ENCODE measurements at regions not wholly inside any gene's neighbourhood (a gene's known extent, or its start where the extent isn't known, plus 50 kb on each side); places are given as distances from the start of the nearest gene placed in this dataset.

DNA sequence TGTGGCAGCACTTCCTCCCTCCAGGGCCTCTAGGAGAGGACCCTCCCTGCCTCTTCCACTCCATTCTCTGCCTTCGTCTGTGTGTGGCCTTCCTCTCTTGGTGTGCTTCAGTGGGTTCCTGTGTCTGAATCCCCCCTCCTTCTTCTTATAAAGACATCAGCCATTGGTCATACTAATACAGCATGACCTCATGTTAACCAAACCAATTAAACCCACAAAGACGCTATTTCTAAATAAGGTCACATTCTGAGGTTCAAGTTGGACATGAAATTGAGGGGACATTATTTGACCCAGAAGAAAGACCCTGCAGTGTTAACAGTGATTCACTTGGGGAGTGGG, 398.6 kb downstream of the SHANK2 start:
- ATAC-seq (ENCODE audit: low FRiP score) (no peak), DNase-seq (ENCODE audit: low spot score) (no peak)
- TF ChIP-seq, protein P1, sequence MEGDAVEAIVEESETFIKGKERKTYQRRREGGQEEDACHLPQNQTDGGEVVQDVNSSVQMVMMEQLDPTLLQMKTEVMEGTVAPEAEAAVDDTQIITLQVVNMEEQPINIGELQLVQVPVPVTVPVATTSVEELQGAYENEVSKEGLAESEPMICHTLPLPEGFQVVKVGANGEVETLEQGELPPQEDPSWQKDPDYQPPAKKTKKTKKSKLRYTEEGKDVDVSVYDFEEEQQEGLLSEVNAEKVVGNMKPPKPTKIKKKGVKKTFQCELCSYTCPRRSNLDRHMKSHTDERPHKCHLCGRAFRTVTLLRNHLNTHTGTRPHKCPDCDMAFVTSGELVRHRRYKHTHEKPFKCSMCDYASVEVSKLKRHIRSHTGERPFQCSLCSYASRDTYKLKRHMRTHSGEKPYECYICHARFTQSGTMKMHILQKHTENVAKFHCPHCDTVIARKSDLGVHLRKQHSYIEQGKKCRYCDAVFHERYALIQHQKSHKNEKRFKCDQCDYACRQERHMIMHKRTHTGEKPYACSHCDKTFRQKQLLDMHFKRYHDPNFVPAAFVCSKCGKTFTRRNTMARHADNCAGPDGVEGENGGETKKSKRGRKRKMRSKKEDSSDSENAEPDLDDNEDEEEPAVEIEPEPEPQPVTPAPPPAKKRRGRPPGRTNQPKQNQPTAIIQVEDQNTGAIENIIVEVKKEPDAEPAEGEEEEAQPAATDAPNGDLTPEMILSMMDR (IDR thresholded peaks at IDR 0.05), result no peak

DNA sequence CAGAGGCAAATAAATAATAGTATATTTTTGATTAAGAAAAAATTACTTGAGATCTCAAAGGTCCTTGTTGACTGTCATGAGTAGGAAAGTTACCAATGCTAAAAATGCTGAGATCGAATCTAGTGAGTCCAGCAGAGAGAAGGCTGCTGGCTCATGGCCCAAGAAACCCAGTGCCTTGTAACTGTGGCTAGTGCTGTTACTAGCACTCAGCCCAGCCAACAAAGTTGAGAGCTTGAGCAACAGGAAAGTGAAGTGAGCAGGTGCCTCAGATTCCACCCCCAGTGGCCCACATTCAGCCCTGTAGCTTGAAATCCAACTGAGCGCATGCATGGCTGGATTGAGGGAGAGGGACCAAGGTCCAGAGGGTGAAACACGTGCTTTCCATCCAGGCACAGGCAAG, 398.2 kb downstream of the SHANK2 start:
- DNase-seq (ENCODE audit: low spot score) (no peak), ATAC-seq (ENCODE audit: low FRiP score) (no peak)
- TF ChIP-seq, protein P1 (IDR thresholded peaks at IDR 0.05), result no peak

- TF ChIP-seq, protein P1 (IDR thresholded peaks at IDR 0.05), result no peak
- DNase-seq (ENCODE audit: low spot score), result no peak
- no peak for ATAC-seq (ENCODE audit: low FRiP score)
These were observed 397.3 kb downstream of the SHANK2 start for GRCh38 chr11:70854901-70855556.

- TF ChIP-seq, protein P1 (IDR thresholded peaks at IDR 0.05), result no peak
- DNase-seq (ENCODE audit: low spot score) (no peak), ATAC-seq (ENCODE audit: low FRiP score) (no peak)
These were observed 394.5 kb downstream of the SHANK2 start for GRCh38 chr11:70857894-70858293.

GRCh38 chr11:70859180-70859579, 393.2 kb downstream of the SHANK2 start:
- no peak for ATAC-seq (ENCODE audit: low FRiP score)
- DNase-seq (ENCODE audit: low spot score), result no peak
- TF ChIP-seq, protein P1 (IDR thresholded peaks at IDR 0.05), result no peak

DNA sequence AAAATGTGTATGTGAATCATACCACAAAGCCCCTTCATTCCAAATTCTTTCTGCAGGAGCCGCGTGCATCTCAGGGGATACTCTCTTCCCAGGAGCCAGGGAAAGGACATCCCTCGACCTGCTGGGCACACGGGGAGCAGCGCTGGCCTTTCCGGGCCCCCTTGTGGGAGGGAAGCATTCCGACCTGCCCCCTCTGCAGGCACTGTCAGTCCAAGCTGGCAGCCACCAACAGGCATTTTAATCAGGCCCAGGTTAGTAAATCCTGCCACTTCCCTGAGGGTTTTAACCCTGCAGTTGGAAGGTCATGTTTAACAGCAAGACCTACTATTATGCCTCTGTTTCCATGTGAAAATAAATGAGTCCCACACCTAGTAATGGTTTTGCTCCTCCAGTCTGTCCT, 391.5 kb downstream of the SHANK2 start:
- TF ChIP-seq, protein P1 (IDR thresholded peaks at IDR 0.05), result no peak
- DNase-seq (ENCODE audit: low spot score) (no peak), ATAC-seq (ENCODE audit: low FRiP score) (no peak)

DNA sequence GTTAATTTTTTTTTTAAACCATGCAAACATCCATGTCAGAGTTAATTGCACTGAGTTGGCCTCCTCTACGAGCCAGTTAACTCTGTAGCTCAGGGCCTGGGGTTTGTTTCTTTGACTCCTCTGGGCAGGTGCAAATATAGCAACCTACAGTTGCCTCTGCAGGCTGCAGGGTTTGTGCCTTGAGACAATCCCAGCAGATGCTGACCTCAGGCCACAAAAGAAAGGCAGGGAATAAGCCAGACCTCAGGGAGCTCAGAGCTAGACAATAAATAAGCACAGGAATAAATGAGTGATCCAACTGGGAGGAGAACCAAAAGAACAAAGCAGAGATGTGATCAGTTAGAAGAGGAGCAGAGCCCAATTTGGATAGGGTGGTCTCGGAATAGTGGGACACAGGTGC, 390.8 kb downstream of the SHANK2 start:
- DNase-seq (ENCODE audit: low spot score) (no peak), ATAC-seq (ENCODE audit: low FRiP score) (no peak)
- TF ChIP-seq, protein P1 (IDR thresholded peaks at IDR 0.05), result no peak

All from omental fat pad (tissue), 3 donors.